ENCODE measurements at regions not wholly inside any gene's neighbourhood (a gene's known extent, or its start where the extent isn't known, plus 50 kb on each side); places are given as distances from the start of the nearest gene placed in this dataset.

DNA sequence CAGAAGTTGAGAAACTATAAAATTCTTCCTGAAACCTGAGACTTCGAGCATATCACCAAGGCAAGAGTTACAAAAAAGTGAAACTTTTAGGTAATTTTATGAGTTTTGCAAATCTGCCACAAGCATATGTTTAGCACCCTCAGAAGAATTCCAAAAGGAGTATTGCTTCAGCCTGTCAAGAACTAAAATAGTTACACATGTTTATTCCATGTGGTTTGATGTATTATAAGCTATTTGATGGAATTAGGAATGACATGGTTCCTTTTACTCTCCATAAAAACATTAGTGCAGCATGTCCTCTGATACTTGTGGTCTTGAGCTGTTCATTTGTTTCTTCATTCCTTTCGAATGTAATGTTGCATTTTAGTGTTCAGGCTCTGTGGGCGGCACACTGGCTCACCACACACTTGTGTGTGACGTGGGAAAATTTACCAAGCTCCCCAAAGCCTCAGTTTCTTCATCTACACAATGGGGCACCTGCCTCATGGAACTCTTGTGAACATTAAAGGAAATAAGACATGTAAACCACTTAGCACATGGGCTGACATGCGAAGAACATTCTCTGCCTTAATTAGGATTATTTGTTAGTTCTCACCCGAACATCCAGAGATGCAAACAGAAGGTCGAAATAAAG, 204.2 kb upstream of the FOXF1 start:
- Histone ChIP-seq H3K36me3 (no peaks in the 10 kb centered on the region), H3K4me3 (no peak overlapping the region), H3K27me3 (peaks cover 0 to 5% (median 0%) of the 10 kb centered on the region in 4 donors), H3K27ac (no peak overlapping the region), H3K9me3 (no peaks in the 10 kb centered on the region), H3K4me1 (no peaks in the 10 kb centered on the region)
- no peak for ATAC-seq
- FAIRE-seq: no peak
- TF ChIP-seq, protein P1, sequence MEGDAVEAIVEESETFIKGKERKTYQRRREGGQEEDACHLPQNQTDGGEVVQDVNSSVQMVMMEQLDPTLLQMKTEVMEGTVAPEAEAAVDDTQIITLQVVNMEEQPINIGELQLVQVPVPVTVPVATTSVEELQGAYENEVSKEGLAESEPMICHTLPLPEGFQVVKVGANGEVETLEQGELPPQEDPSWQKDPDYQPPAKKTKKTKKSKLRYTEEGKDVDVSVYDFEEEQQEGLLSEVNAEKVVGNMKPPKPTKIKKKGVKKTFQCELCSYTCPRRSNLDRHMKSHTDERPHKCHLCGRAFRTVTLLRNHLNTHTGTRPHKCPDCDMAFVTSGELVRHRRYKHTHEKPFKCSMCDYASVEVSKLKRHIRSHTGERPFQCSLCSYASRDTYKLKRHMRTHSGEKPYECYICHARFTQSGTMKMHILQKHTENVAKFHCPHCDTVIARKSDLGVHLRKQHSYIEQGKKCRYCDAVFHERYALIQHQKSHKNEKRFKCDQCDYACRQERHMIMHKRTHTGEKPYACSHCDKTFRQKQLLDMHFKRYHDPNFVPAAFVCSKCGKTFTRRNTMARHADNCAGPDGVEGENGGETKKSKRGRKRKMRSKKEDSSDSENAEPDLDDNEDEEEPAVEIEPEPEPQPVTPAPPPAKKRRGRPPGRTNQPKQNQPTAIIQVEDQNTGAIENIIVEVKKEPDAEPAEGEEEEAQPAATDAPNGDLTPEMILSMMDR (IDR thresholded peaks at IDR 0.05): no peak
- intact Hi-C loops (cut with DNase I): no loop called here
- WGBS, 2 donors: 60 to 69% methylated on average over 7 of the region's 7 CpGs
- no peak for DNase-seq

GRCh38 chr16:86306811-86307513, 203.4 kb upstream of the FOXF1 start:
- H3K4me1 ChIP-seq: no peaks in the 10 kb centered on the region
- no peaks in the 10 kb centered on the region for H3K9me3 ChIP-seq
- H3K27me3 ChIP-seq: no peaks in the 10 kb centered on the region
- no peaks in the 10 kb centered on the region for H3K36me3 ChIP-seq
- H3K27ac ChIP-seq: no peak overlapping the region
- FAIRE-seq (no peak), ATAC-seq (no peak), DNase-seq (no peak)
- TF ChIP-seq, protein P1 (IDR thresholded peaks at IDR 0.05): no peak
- no peak overlapping the region for H3K4me3 ChIP-seq
- intact Hi-C loops (cut with DNase I): no loop called here
- 51 to 62% methylated on average over 9 of the region's 9 CpGs for WGBS, 2 donors

DNA sequence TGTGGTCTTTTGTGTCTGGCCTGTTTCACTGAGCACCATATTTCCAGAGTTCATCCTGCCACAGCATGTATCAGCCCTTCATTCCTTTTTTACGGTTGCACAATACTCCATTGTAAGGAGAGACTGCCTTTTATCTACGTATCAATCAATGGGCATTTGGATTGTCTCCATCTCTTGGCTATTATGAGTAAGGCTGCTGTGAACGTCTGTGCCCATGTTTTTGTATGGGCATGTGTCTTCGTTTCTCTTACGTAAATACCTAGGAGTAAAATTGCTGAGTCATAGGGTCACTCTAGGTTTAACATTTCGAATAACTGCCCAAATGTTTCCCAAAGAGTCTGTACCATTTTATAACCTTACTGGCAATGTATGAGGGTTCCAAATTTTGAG, 202.8 kb upstream of the FOXF1 start:
- no peaks in the 10 kb centered on the region for H3K36me3 ChIP-seq
- H3K4me3 ChIP-seq: no peak overlapping the region
- 37 to 44% methylated on average over 6 of the region's 6 CpGs for WGBS, 2 donors
- H3K27ac ChIP-seq: no peak overlapping the region
- no peaks in the 10 kb centered on the region for H3K4me1 ChIP-seq
- no peak for DNase-seq
- no peak for ATAC-seq
- TF ChIP-seq, protein P1 (IDR thresholded peaks at IDR 0.05): no peak
- intact Hi-C loops (cut with DNase I): no loop called here
- no peaks in the 10 kb centered on the region for H3K27me3 ChIP-seq
- FAIRE-seq: no peak
- H3K9me3 ChIP-seq: no peaks in the 10 kb centered on the region

DNA sequence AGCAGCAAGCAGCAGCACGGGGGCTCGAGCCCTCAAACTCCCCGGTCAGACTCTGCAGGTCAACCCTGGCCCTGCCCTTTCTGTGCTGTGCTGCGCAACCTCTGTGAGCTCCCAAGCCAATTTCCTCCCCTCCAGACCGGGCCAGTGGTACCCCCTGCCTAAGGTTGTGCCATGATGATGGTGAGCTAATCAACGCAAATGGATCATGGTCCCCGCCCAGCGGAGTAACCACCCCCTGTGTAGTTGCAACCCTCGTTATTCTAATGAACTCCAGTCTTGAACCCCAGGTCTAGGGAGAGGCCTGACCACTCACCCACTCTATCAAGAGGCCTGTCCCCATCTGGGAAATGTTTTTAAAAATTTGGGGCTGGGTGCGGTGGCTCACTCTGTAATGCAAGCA, 201.8 kb upstream of the FOXF1 start:
- TF ChIP-seq, protein P1 (IDR thresholded peaks at IDR 0.05): no peak
- DNase-seq: no peak
- no peak for ATAC-seq
- intact Hi-C loops (cut with DNase I): no loop called here
- FAIRE-seq: no peak
- peaks cover 0 to 6% (median 0%) of the 10 kb centered on the region in 4 donors for H3K27me3 ChIP-seq
- WGBS, 2 donors: 82% methylated on average over 10 of the region's 10 CpGs
- H3K4me1 ChIP-seq: no peaks in the 10 kb centered on the region
- H3K36me3 ChIP-seq: no peaks in the 10 kb centered on the region
- no peak overlapping the region for H3K27ac ChIP-seq
- H3K9me3 ChIP-seq: no peaks in the 10 kb centered on the region
- H3K4me3 ChIP-seq: no peak overlapping the region

DNA sequence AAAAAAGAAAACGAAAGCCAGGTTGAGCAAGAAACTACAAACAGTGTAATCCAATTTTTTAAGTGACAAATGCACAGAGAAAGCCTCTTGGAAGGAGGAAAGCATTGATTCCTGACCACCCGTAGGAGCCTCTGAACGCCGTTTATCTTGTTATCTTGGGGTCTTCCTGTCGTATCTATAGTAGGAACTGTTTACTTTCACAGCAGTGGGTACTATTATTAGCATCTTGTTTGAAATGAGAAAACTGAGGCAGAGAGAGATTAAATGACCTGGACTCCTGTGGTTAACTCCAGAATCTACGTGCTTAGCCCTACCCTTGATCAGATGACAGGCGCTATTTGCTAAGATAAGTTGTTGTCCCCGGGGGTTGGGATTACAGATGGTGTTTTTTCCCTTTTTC, 196.7 kb upstream of the FOXF1 start:
- DNase-seq (no peak), FAIRE-seq (no peak), ATAC-seq (no peak)
- no peaks in the 10 kb centered on the region for H3K9me3 ChIP-seq
- H3K4me3 ChIP-seq: no peak overlapping the region
- TF ChIP-seq, protein P1 (IDR thresholded peaks at IDR 0.05): no peak
- H3K36me3 ChIP-seq: no peaks in the 10 kb centered on the region
- intact Hi-C loops (cut with DNase I): no loop called here
- H3K27me3 ChIP-seq: peaks cover 0 to 8% (median 0%) of the 10 kb centered on the region in 4 donors
- H3K27ac ChIP-seq: no peak overlapping the region
- no peaks in the 10 kb centered on the region for H3K4me1 ChIP-seq
- 11 to 18% methylated on average over 8 of the region's 8 CpGs for WGBS, 2 donors

Data from pancreas (tissue), 10 donors.